K562 (cell line): ENCODE measurements at regions not wholly inside any gene's neighbourhood (a gene's known extent, or its start where the extent isn't known, plus 50 kb on each side); places are given as distances from the start of the nearest gene placed in this dataset.

ENCODE experiments used
- ATAC-seq: fragments of 200-7000 bp; cut with Tn5 transposase; 3 replicates; pipeline ENCODE4 v1.9.1; 2020; ENCODE audit warnings: moderate library complexity
- BruUV-seq: library from RNA; stranded (reverse); fragments of 400-500 nt; replicated peaks from 2 replicates; lab custom pipeline; 2021; lab: Mats Ljungman, UMichigan
- CTCF ChIA-PET: fragments of 300-600 bp; formaldehyde crosslinking; extraction: SDS; loops from one replicate; lab custom pipeline; 2021; ENCODE audit warnings: low intra/inter-chr PET ratio; lab: Yijun Ruan, JAX
- POLR2A ChIA-PET: fragments of 300-600, 350-650 bp; sonication (Branson Sonifier 250); formaldehyde crosslinking; extraction: SDS; loops from one replicate; lab custom pipeline; 2021; ENCODE audit warnings: antibody characterized with exemption, inconsistent platforms; lab: Yijun Ruan, JAX
- DNase-seq, 4 experiments: peaks; one replicate each; pipeline versions ENCODE4 v3.0.0 to v3.0.0-alpha.2; 2011 to 2018; ENCODE audit warnings: low spot score in 3 of 4, mixed read lengths in 3 of 4; ENCODE audit errors: extremely low read depth in 1 of 4
- FAIRE-seq: peaks from 2 replicates; lab custom pipeline; 2011; peaks lifted over from hg19 to GRCh38; lab: Jason Lieb, UNC
- H2AFZ ChIP-seq: 2 replicates; pipeline ENCODE4 v1.6.0; 2011; ENCODE audit warnings: low read depth, low read length, control low read depth, inconsistent platforms
- H3K27ac ChIP-seq: fragments of 200-600 bp; 3 replicates; pipeline ENCODE4 v1.8.0; 2011; ENCODE audit warnings: low read depth, mild to moderate bottlenecking, control low read depth, inconsistent platforms, low read length, moderate library complexity, mixed read lengths; ENCODE audit errors: extremely low read depth
- H3K27me3 ChIP-seq, 2 experiments: fragments of 300-600 bp in 1 of 2; 2 replicates in 1 of 2; 3 replicates in 1 of 2; pipeline versions ENCODE4 v1.6.0 to v1.8.0; 2011; ENCODE audit warnings: inconsistent platforms in 2 of 2, low read length in 2 of 2, mild to moderate bottlenecking in 1 of 2, mixed read lengths in 1 of 2, moderate library complexity in 1 of 2; ENCODE audit not compliant: control insufficient read depth in 2 of 2, insufficient read depth in 2 of 2
- H3K36me3 ChIP-seq: fragments of 300-600 bp; 3 replicates; pipeline ENCODE4 v1.8.0; 2011; ENCODE audit warnings: mild to moderate bottlenecking, low read length, inconsistent platforms; ENCODE audit not compliant: control insufficient read depth, insufficient read depth
- H3K4me1 ChIP-seq, 2 experiments: fragments of 200-600 bp in 1 of 2; replicated peaks in 1 of 2; 2 replicates in 1 of 2; 3 replicates in 1 of 2; pipeline versions ENCODE4 v1.5.1 to v1.8.0; 2011; ENCODE audit warnings: inconsistent platforms in 2 of 2, low read length in 2 of 2, mild to moderate bottlenecking in 1 of 2, mixed read lengths in 1 of 2, moderate library complexity in 1 of 2; ENCODE audit not compliant: control insufficient read depth in 2 of 2, insufficient read depth in 2 of 2
- H3K4me2 ChIP-seq: 2 replicates; pipeline ENCODE4 v1.6.1; 2011; ENCODE audit warnings: low read length, control low read depth, inconsistent platforms, mixed read lengths; ENCODE audit not compliant: insufficient read depth
- H3K4me3 ChIP-seq: fragments of 200-600 bp; sonication (generic), shearing (Covaris generic); 2 replicates; pipeline ENCODE4 v1.5.1; 2016; ENCODE audit warnings: control low read depth, inconsistent platforms
- H3K79me2 ChIP-seq: fragments of 200-600 bp; 3 replicates; pipeline ENCODE4 v1.8.0; 2011; ENCODE audit warnings: low read length, inconsistent platforms; ENCODE audit not compliant: control insufficient read depth, insufficient read depth
- H3K9ac ChIP-seq, 2 experiments: 2 replicates each; pipeline versions ENCODE4 v1.6.0 to v1.6.1; 2011; ENCODE audit warnings: low read depth in 2 of 2, low read length in 2 of 2, control low read depth in 1 of 2, inconsistent platforms in 1 of 2, mild to moderate bottlenecking in 1 of 2, mixed read lengths in 1 of 2; ENCODE audit not compliant: insufficient read depth in 1 of 2
- H3K9me1 ChIP-seq: one replicate; pipeline ENCODE4 v1.6.0; 2011; ENCODE audit warnings: inconsistent platforms, mild to moderate bottlenecking, low read length, moderate library complexity; ENCODE audit not compliant: control insufficient read depth, insufficient read depth
- H3K9me3 ChIP-seq: replicated peaks from 2 replicates; pipeline ENCODE4 v1.5.1; 2011; ENCODE audit warnings: low read depth, low read length, inconsistent platforms; ENCODE audit not compliant: control insufficient read depth, insufficient read depth
- H4K20me1 ChIP-seq: replicated peaks from 2 replicates; pipeline ENCODE4 v1.6.1; 2011; ENCODE audit warnings: low read length, inconsistent platforms, mixed read lengths; ENCODE audit not compliant: control insufficient read depth, insufficient read depth
- HCFC1 ChIP-seq: IDR thresholded peaks from 2 replicates; pipeline ENCODE4 v1.6.1; 2012; ENCODE audit warnings: low read depth, low read length, improper control_type of control experiment
- HEY1 ChIP-seq: fragments of 250-450 bp; sonication (Bioruptor Pico); IDR thresholded peaks from 2 replicates; pipeline ENCODE4 v1.5.0; 2020; ENCODE audit warnings: mild to moderate bottlenecking, moderate library complexity, borderline replicate concordance
- IFI16 ChIP-seq: fragments of 250-450 bp; sonication (Bioruptor Pico); IDR thresholded peaks from 2 replicates; pipeline ENCODE4 v2.1.2; 2022; ENCODE audit warnings: mild to moderate bottlenecking, inconsistent platforms
- IRF9 ChIP-seq: fragments of 450-650 bp; IDR thresholded peaks from 2 replicates; pipeline ENCODE4 v1.6.1; 2016; ENCODE audit warnings: missing biosample characterization, missing genetic modification characterization
- MLLT1 ChIP-seq, 2 experiments: fragments of 450-650 bp; IDR thresholded peaks; 2 replicates each; pipeline ENCODE4 v1.6.1; 2016
- NFYB ChIP-seq: IDR thresholded peaks from 2 replicates; pipeline ENCODE4 v1.6.1; 2011; ENCODE audit warnings: mild to moderate bottlenecking, moderate library complexity; ENCODE audit not compliant: insufficient read length; ENCODE audit errors: extremely low read depth
- NR2C1 ChIP-seq, 2 experiments: fragments of 450-650 bp; IDR thresholded peaks; 2 replicates each; pipeline ENCODE4 v1.6.1; 2017; ENCODE audit warnings: mild to moderate bottlenecking in 2 of 2, antibody characterized with exemption in 1 of 2, inconsistent platforms in 1 of 2, missing compliant biosample characterization in 1 of 2, missing genetic modification characterization in 1 of 2
- SREBF2 ChIP-seq: sonication (generic); formaldehyde crosslinking; IDR thresholded peaks from 2 replicates; pipeline ENCODE4 v1.4.0; 2020; ENCODE audit warnings: mild to moderate bottlenecking, missing genetic modification reagents
- ZNF140 ChIP-seq: fragments of 250-450 bp; sonication (Bioruptor Pico); IDR thresholded peaks from 2 replicates; pipeline ENCODE4 v1.8.0; 2021; ENCODE audit warnings: moderate library complexity, mild to moderate bottlenecking, inconsistent platforms
- WGBS: fragments of 100-300 bp; shearing (Covaris generic); methylation state at CpG from one replicate; pipeline ENCODE4 v1.1.6; 2016; ENCODE audit warnings: low coverage, mixed read lengths; ENCODE audit not compliant: insufficient coverage; ENCODE audit errors: missing lambda C conversion rate; 5-methylcytosine and 5-hydroxymethylcytosine counted together
- in situ Hi-C: fragments of 300-500 bp; cut with MboI; formaldehyde crosslinking; loops from 4 replicates; pipeline ENCODE4 v1.15.0; 2018; ENCODE audit warnings: inconsistent platforms, mixed read lengths
- intact Hi-C: fragments of 100-400 bp; cut with micrococcal nuclease; formaldehyde crosslinking; loops from 2 replicates; pipeline ENCODE4 v1.14.2; 2022

GRCh38 chr14:103190741-103191140 is 67.5 kb downstream of the TNFAIP2 start:
- H3K79me2 ChIP-seq, result no peaks in the 10 kb centered on the region
- H3K4me3 ChIP-seq, result no peak overlapping the region
- H3K4me1 ChIP-seq, result peaks cover 0 to under 1% of the 10 kb centered on the region in 2 experiments; a peak in 3 of 5 replicates
- BruUV-seq, result no TSS peak
- no peak for ATAC-seq
- no peaks in the 10 kb centered on the region for H4K20me1 ChIP-seq
- no peak overlapping the region for H2AFZ ChIP-seq
- no peak for TF ChIP-seq MLLT1 (IDR thresholded peaks at IDR 0.05)
- no peak for TF ChIP-seq HCFC1
- TF ChIP-seq IFI16 (CRISPR knock-in tag), result no peak
- TF ChIP-seq ZNF140 (CRISPR knock-in tag), result no peak
- no peak for TF ChIP-seq NR2C1 (IDR thresholded peaks at IDR 0.05)
- TF ChIP-seq NR2C1 (tag; IDR thresholded peaks at IDR 0.05), result no peak
- no peak for TF ChIP-seq HEY1 (CRISPR knock-in tag)
- no peak for TF ChIP-seq NFYB
- no peak for TF ChIP-seq IRF9 (tag)
- no peak for TF ChIP-seq SREBF2
- DNase-seq, result no peak
- 40% methylated on average over 4 of the region's 11 CpGs for WGBS
- H3K9me1 ChIP-seq, result no peaks in the 10 kb centered on the region
- H3K36me3 ChIP-seq, result no peaks in the 10 kb centered on the region
- intact Hi-C loops (no loop called here), in situ Hi-C loops (no loop called here)
- no peak overlapping the region for H3K4me2 ChIP-seq
- FAIRE-seq, result peak; percentile 11
- no peak overlapping the region for H3K9ac ChIP-seq
- no peaks in the 10 kb centered on the region for H3K27me3 ChIP-seq
- 0 out of 2 replicates have a peak, but pooled peaks cover 2% of the 10 kb centered on the region for H3K9me3 ChIP-seq
- no peak overlapping the region for H3K27ac ChIP-seq
- ChIA-PET POLR2A (no interaction called here), CTCF (interaction anchor here (0.6 kb wide), 1 partner anchor 1963 kb away, joined by 5 read pairs; no protein-coding TSS in a partner anchor)
